M059J (cell line): ENCODE measurements at regions not wholly inside any gene's neighbourhood (a gene's known extent, or its start where the extent isn't known, plus 50 kb on each side); places are given as distances from the start of the nearest gene placed in this dataset.

ENCODE experiments used
- DNase-seq: peaks from one replicate; pipeline ENCODE4 v3.0.0-alpha.2; 2012; ENCODE audit warnings: low read depth

- no peak for DNase-seq
Observed at GRCh38 chr11:45724153-45724552, 58.7 kb upstream of the CHST1 start.

GRCh38 chr11:45723397-45723796 is 58.0 kb upstream of the CHST1 start:
- DNase-seq = no peak

DNA sequence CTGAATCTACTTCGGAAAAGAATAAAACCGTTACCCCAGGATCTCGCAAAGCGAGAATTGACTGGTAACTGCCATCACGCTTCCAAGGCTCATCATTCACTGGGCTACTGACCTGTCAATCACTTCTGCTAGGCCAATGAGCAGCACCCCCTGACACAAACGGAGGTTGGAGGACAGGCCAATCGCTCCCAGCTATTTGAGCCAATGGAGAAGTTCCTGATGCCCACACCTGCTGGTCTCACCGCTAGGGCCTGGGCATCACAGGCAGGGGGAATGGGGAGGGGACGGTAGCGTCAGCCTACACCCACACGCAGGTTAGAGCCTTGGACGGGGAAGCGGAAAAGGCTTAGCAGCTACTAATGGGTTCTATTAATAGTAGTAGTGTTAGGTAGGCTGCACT is 56.7 kb upstream of the CHST1 start:
- no peak for DNase-seq

- no peak for DNase-seq
Observed at GRCh38 chr11:45717526-45717925, 52.1 kb upstream of the CHST1 start.

DNA sequence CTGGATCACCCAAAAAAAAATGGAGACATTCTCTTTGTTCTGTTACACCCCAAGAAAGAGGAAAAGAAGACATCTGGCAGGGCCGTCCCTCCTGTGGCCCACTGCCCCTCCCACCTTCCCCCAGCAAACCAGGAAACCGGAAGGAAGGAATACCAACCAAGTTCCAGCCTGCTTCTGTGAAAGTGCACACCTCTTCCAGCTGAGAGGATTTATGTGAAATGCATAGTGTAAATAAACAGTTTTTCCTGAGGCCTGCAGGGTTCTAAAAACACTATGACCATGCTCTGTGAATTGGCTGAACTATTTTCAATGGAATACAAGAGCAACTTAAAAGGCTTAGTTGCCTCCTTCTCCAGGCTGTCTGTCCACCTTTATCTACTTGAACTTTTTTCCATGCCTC is 50.0 kb upstream of the CHST1 start:
- no peak for DNase-seq
